ENCODE measurements at regions not wholly inside any gene's neighbourhood (a gene's known extent, or its start where the extent isn't known, plus 50 kb on each side); places are given as distances from the start of the nearest gene placed in this dataset.
"Not testable (repeated sequence)": the region's sequence is repeated elsewhere in the genome, so short reads cannot be mapped to it uniquely, and the experiment has no call there.

DNA sequence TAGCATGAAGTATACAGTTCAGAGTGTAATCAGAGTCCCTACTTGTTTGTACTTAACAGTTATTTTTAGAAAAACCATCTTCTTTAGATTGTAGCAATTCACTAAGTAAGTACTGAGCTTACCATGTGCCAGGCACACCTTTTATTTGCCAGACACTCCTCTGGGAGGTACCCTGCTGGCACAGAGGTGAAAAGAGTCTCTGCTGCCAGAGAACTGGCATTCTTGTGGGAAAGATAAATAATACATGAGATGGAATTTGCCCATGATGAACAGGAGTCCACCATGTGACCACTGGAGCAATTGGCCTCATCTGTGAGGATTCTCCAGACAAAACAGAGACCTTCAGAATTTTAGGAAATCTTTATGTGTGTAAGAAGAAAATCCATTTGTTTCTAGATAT lies 199.3 kb upstream of the SLC16A7 start:
- H3K27ac ChIP-seq, result no peak overlapping the region
- TF ChIP-seq, protein P1, sequence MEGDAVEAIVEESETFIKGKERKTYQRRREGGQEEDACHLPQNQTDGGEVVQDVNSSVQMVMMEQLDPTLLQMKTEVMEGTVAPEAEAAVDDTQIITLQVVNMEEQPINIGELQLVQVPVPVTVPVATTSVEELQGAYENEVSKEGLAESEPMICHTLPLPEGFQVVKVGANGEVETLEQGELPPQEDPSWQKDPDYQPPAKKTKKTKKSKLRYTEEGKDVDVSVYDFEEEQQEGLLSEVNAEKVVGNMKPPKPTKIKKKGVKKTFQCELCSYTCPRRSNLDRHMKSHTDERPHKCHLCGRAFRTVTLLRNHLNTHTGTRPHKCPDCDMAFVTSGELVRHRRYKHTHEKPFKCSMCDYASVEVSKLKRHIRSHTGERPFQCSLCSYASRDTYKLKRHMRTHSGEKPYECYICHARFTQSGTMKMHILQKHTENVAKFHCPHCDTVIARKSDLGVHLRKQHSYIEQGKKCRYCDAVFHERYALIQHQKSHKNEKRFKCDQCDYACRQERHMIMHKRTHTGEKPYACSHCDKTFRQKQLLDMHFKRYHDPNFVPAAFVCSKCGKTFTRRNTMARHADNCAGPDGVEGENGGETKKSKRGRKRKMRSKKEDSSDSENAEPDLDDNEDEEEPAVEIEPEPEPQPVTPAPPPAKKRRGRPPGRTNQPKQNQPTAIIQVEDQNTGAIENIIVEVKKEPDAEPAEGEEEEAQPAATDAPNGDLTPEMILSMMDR (conservative IDR thresholded peaks at IDR 0.05), result no peak
- TF ChIP-seq ZFX (IDR thresholded peaks at IDR 0.05), result no peak

DNA sequence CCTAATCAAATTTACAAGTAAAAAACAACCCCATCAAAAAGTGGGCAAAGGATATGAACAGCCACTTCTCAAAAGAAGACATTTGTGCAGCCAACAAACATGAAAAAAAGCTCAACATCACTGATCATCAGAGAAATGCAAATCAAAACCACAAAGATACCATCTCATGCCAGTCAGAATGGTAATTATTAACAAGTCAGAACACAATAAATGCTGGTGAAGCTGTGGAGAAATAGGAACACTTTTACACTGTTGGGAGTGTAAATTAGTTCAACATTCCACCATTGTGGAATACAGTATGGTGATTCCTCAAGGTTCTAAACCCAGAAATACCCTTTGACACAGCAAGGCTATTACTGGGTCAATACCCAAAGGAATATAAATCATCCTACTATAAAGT lies 200.5 kb upstream of the SLC16A7 start:
- H3K27ac ChIP-seq, result not testable (repeated sequence)

DNA sequence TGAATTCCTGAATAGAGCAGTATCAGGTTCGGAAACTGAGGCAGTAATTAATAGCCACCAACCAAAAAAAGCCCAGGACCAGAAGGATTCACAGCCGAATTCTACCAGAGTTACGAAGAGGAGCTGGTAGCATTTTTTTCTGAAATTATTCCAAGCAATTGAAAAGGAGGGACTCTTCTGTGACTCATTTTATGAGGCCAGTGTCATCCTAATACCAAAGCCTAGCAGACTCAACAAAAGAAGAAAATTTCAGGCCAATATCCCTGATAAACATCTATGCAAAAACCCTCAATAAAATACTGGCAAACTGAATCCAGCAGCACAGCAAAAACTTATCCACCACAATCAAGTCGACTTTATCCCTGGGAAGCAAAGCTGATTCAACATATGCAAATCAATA lies 202.3 kb upstream of the SLC16A7 start:
- no peak for TF ChIP-seq ZFX (IDR thresholded peaks at IDR 0.05)
- TF ChIP-seq, protein P1 (conservative IDR thresholded peaks at IDR 0.05), result no peak

DNA sequence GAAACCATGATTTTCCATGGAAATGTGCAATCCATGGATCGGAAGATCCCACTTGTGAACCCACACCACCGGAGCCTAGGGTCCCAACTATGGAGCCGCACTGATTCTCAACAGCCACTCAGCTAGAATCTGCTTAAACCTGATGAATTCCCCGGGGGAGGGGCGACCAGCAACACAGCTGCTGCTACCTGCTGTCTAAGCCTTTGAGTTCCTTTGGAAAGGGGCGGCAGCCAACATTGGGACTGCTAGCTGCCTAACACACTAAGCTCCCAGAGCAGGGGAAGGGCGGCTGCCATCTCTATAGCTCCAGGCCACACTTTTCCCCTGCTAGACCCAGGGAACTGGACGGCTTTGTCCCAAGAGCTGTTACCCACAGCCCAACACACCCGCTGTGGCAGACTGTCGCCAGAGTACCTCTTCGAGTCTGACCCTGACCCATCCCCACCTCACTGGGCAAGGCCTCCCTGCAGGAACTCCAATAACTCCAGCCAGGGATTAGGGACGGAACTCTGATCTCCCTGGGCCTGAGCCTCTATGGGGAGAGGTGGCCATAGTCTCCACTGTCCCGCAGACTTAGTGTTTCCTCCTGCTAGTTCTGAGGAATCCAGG lies 205.8 kb upstream of the SLC16A7 start:
- TF ChIP-seq ZFX (IDR thresholded peaks at IDR 0.05), result no peak
- TF ChIP-seq, protein P1 (conservative IDR thresholded peaks at IDR 0.05), result no peak

More for the DNA sequence above, 202.3 kb upstream of the SLC16A7 start:
- no peak overlapping the region for H3K27ac ChIP-seq

DNA sequence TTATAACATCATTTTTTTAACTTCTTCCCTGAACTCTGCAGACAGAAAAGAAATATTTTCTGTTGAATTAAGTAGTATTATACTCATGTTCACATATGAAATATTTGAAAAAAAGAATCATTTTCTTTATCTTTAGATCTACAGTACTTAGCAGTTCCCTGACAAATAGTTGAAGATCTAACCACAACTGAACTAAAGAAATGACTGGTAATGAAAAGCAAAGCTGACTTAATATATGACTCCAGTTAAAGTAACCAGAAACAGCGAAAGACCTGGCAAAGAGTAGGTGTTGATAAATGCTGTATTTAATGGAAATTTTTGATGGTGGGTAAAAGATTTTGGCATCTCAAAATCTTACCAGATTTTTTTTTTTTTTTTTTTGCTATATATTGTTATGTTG lies 207.1 kb upstream of the SLC16A7 start:
- no peak overlapping the region for H3K27ac ChIP-seq
- TF ChIP-seq, protein P1 (conservative IDR thresholded peaks at IDR 0.05), result no peak
- TF ChIP-seq ZFX (IDR thresholded peaks at IDR 0.05), result no peak

More for the DNA sequence above, 205.8 kb upstream of the SLC16A7 start:
- H3K27ac ChIP-seq, result no peak overlapping the region

DNA sequence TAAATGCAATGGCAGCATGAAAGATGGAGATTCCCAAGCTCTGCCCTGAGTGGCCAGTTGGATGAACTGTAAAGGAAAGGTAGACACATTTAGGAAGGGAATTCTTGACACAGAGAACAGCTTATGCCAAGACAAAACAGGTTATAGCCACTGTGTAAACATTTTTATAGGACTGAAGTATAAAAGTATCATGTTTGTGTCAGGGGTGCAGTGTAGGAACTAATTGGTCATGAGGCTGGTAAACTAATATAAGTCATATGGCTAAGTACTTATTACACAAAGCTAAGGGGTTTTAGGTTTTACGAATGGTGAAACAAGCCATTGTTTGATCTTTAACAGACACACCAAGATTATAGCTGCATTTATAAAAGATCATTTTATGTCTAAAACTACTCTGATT lies 207.7 kb upstream of the SLC16A7 start:
- no peak overlapping the region for H3K27ac ChIP-seq
- no peak for TF ChIP-seq ZFX (IDR thresholded peaks at IDR 0.05)
- TF ChIP-seq, protein P1 (conservative IDR thresholded peaks at IDR 0.05), result no peak

DNA sequence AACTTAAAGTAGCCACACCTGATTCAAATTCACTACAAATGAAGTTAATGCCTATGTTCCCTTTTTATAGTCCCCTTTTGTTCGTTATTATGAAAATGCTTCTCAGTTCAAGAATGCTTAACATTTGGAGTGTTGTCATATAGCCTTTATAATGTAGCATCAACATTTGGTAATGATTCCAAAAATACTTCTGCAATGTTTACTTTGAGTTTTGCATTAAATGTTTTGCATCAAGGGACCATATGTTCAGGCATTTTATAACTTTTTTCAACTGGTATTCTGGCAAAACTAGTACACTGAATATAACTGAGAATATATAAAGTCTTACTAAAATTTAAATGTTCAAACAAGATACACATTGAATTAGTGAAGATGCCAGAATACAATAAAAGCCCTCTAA lies 209.6 kb upstream of the SLC16A7 start:
- H3K27ac ChIP-seq, result no peak overlapping the region
- TF ChIP-seq ZFX (IDR thresholded peaks at IDR 0.05), result no peak
- TF ChIP-seq, protein P1 (conservative IDR thresholded peaks at IDR 0.05), result no peak
